ENCODE measurements at regions not wholly inside any gene's neighbourhood (a gene's known extent, or its start where the extent isn't known, plus 50 kb on each side); places are given as distances from the start of the nearest gene placed in this dataset.

DNA sequence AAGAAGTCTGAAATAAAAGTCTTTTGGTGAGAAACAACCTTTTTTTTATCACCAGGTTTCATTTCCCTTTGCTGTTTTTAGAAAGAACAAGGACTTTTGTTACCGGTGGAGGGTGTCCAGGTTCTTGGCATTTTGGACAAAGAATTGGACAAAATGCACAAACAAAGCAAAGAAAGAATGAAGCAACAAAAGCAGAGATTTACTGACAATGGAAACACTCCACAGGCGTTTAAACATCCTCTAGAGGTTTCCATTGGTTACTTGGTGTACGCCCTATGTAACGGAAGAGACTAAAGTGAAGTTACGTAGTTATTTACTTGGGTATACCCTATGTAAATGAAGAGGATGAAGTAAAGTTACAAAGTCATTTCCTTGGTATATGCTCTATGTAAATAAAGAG lies 1487.0 kb downstream of the LRRC4C start:
- H3K4me1 ChIP-seq (ENCODE audit: control insufficient read depth in 2 of 2, insufficient read depth in 2 of 2, low read length in 2 of 2), result no peaks in the 10 kb centered on the region
- no peak for ATAC-seq (ENCODE audit: low read depth)
- no peaks in the 10 kb centered on the region for H3K36me3 ChIP-seq (replicated peaks in 1 of 2; ENCODE audit: control extremely low read depth in 1 of 2, control insufficient read depth in 1 of 2, extremely low read depth in 1 of 2, insufficient read depth in 2 of 2, low read length in 1 of 2)
- Mint-ChIP-seq H3K4me1 (no peaks in the 10 kb centered on the region), H3K27me3 (no peaks in the 10 kb centered on the region), H3K27ac (no peak overlapping the region), H3K9me3 (ENCODE audit: insufficient read depth) (peaks cover 2% of the 10 kb centered on the region), H3K4me3 (no peak overlapping the region)
- no peaks in the 10 kb centered on the region for H3K27me3 ChIP-seq (replicated peaks in 1 of 4; ENCODE audit: control extremely low read depth in 1 of 4, control insufficient read depth in 3 of 4, insufficient read depth in 4 of 4, low read length in 3 of 4)
- DNase-seq, result no peak
- no peak overlapping the region for H3K27ac ChIP-seq (ENCODE audit: low read length in 2 of 2)
- H4K20me1 ChIP-seq (ENCODE audit: control insufficient read depth, insufficient read depth, low read length, poor library complexity, severe bottlenecking), result no peaks in the 10 kb centered on the region
- H3K79me2 ChIP-seq (ENCODE audit: control insufficient read depth, insufficient read depth, low read length), result no peaks in the 10 kb centered on the region
- 100% methylated on average over 3 of the region's 5 CpGs for WGBS (ENCODE audit: insufficient coverage)
- H3K9me3 ChIP-seq (ENCODE audit: control extremely low read depth in 1 of 3, control insufficient read depth in 2 of 3, insufficient read depth in 1 of 3, low read length in 2 of 3), result peaks cover 0 to 1% (median 0%) of the 10 kb centered on the region in 3 donors
- no peak overlapping the region for H2AFZ ChIP-seq (ENCODE audit: insufficient read depth, low read depth, low read length, poor library complexity, severe bottlenecking)
- H3K9ac ChIP-seq (ENCODE audit: low read length), result no peak overlapping the region
- POLR2A ChIA-PET, result no interaction called here
- CTCF ChIA-PET, result no interaction called here
- no peak overlapping the region for H3K4me2 ChIP-seq (replicated peaks; ENCODE audit: low read depth, low read length, poor library complexity, severe bottlenecking)
- no peak for TF ChIP-seq CTCF (IDR thresholded peaks at IDR 0.05)
- no peak overlapping the region for H3K4me3 ChIP-seq (ENCODE audit: control extremely low read depth in 1 of 5, extremely low read depth in 1 of 5, insufficient read depth in 1 of 5, low read depth in 2 of 5, low read length in 4 of 5)
- intact Hi-C loops (cut with micrococcal nuclease), result no loop called here

- H3K36me3 ChIP-seq (replicated peaks in 1 of 2; ENCODE audit: control extremely low read depth in 1 of 2, control insufficient read depth in 1 of 2, extremely low read depth in 1 of 2, insufficient read depth in 2 of 2, low read length in 1 of 2), result no peaks in the 10 kb centered on the region
- no peaks in the 10 kb centered on the region for H3K4me1 ChIP-seq (ENCODE audit: control insufficient read depth in 2 of 2, insufficient read depth in 2 of 2, low read length in 2 of 2)
- Mint-ChIP-seq H3K4me3 (no peak overlapping the region), H3K27ac (no peak overlapping the region), H3K9me3 (ENCODE audit: insufficient read depth) (peaks cover 2% of the 10 kb centered on the region), H3K27me3 (no peaks in the 10 kb centered on the region), H3K4me1 (no peaks in the 10 kb centered on the region)
- TF ChIP-seq CTCF (IDR thresholded peaks at IDR 0.05) (no peak), EZH2 (IDR thresholded peaks at IDR 0.05; ENCODE audit: borderline replicate concordance, insufficient read depth, low read depth, low read length, poor library complexity, severe bottlenecking) (no peak)
- intact Hi-C loops (cut with micrococcal nuclease), result no loop called here
- WGBS (ENCODE audit: insufficient coverage), result no CpG with 5 or more reads among the region's 3 CpGs
- ChIA-PET CTCF (no interaction called here), POLR2A (no interaction called here)
- DNase-seq (no peak), ATAC-seq (ENCODE audit: low read depth) (no peak)
- H4K20me1 ChIP-seq (ENCODE audit: control insufficient read depth, insufficient read depth, low read length, poor library complexity, severe bottlenecking), result no peaks in the 10 kb centered on the region
- H3K27ac ChIP-seq (ENCODE audit: low read length in 2 of 2), result no peak overlapping the region
- H3K4me2 ChIP-seq (replicated peaks; ENCODE audit: low read depth, low read length, poor library complexity, severe bottlenecking), result no peak overlapping the region
- peaks cover 0 to 1% (median 0%) of the 10 kb centered on the region in 3 donors for H3K9me3 ChIP-seq (ENCODE audit: control extremely low read depth in 1 of 3, control insufficient read depth in 2 of 3, insufficient read depth in 1 of 3, low read length in 2 of 3)
- H3K27me3 ChIP-seq (replicated peaks in 1 of 4; ENCODE audit: control extremely low read depth in 1 of 4, control insufficient read depth in 3 of 4, insufficient read depth in 4 of 4, low read length in 3 of 4), result no peaks in the 10 kb centered on the region
- H2AFZ ChIP-seq (ENCODE audit: insufficient read depth, low read depth, low read length, poor library complexity, severe bottlenecking), result no peak overlapping the region
- no peak overlapping the region for H3K9ac ChIP-seq (ENCODE audit: low read length)
- no peak overlapping the region for H3K4me3 ChIP-seq (ENCODE audit: control extremely low read depth in 1 of 5, extremely low read depth in 1 of 5, insufficient read depth in 1 of 5, low read depth in 2 of 5, low read length in 4 of 5)
- H3K79me2 ChIP-seq (ENCODE audit: control insufficient read depth, insufficient read depth, low read length), result no peaks in the 10 kb centered on the region
Measured at GRCh38 chr11:39971938-39972337, 1487.5 kb downstream of the LRRC4C start.

Measured in B cell (primary cell).